Ovary (tissue), 7 donors: ENCODE measurements at regions not wholly inside any gene's neighbourhood (a gene's known extent, or its start where the extent isn't known, plus 50 kb on each side); places are given as distances from the start of the nearest gene placed in this dataset.

Experiments used
- DNase-seq, 5 donors: peaks; one replicate each; pipeline ENCODE4 v3.0.0-alpha.2; 2019 to 2020
- H3K27ac ChIP-seq, 2 donors: fragments of 200-600 bp; one replicate each; pipeline versions ENCODE4 v1.5.1 to v1.8.0; 2019 to 2022
- H3K27me3 ChIP-seq: fragments of 200-600 bp; one replicate; pipeline ENCODE4 v1.8.0; 2022
- H3K36me3 ChIP-seq: fragments of 200-600 bp; sonication (generic); one replicate; pipeline ENCODE4 v1.5.1; 2019
- H3K4me1 ChIP-seq: one replicate; pipeline ENCODE4 v1.8.1; 2013; ENCODE audit warnings: mild to moderate bottlenecking, moderate library complexity; ENCODE audit not compliant: insufficient read depth
- H3K4me3 ChIP-seq: fragments of 200-600 bp; sonication (generic); one replicate; pipeline ENCODE4 v1.5.1; 2017
- H3K9me3 ChIP-seq, 2 donors: fragments of 200-600 bp in 1 of 2; sonication (generic) in 1 of 2; one replicate each; pipeline versions ENCODE4 v1.5.1 to v1.8.1; 2013 to 2019; ENCODE audit warnings: mild to moderate bottlenecking in 1 of 2, moderate library complexity in 1 of 2
- EP300 ChIP-seq: sonication (generic); formaldehyde crosslinking; IDR thresholded peaks from one replicate; pipeline ENCODE4 v1.6.1; 2017; ENCODE audit warnings: antibody characterized with exemption
- POLR2A ChIP-seq: fragments of 450-650 bp; IDR thresholded peaks from one replicate; pipeline ENCODE4 v1.6.1; 2017; ENCODE audit warnings: antibody characterized with exemption, mild to moderate bottlenecking, moderate library complexity
- WGBS, 3 donors: extraction: QIAGEN DNeasy Blood & Tissue Kit in 1 of 3; methylation state at CpG; one replicate each; pipeline versions ENCODE4 v1.1.5 to v1.1.7; 2013 to 2017; 5-methylcytosine and 5-hydroxymethylcytosine counted together
- intact Hi-C, 4 donors: fragments of 100-400 bp; cut with DNase I; formaldehyde crosslinking; loops; one replicate each; pipeline versions ENCODE4 v1.11.0 to v1.15.1; 2022 to 2023
- TF ChIP-seq, protein P1 (sequence below), 3 donors: fragments of 450-650 bp in 2 of 3; fragments of 200-600 bp in 1 of 3; IDR thresholded peaks; one replicate each; pipeline versions ENCODE4 v1.5.1 to v1.8.0; 2016 to 2022; ENCODE audit warnings: antibody characterized with exemption in 3 of 3, mild to moderate bottlenecking in 1 of 3
- donor health status: DM: no; HTN: no; CAD: no; lungs with moderate emphysema.
- donor health status: DM: no; HTN: no; CAD: no.
- donor health status: Bipolar disorder and iron deficiency.
- donor health status: DM: no; HTN: no; CAD: no.
- donor health status: DM: yes; HTN: yes; CAD: no.

DNA sequence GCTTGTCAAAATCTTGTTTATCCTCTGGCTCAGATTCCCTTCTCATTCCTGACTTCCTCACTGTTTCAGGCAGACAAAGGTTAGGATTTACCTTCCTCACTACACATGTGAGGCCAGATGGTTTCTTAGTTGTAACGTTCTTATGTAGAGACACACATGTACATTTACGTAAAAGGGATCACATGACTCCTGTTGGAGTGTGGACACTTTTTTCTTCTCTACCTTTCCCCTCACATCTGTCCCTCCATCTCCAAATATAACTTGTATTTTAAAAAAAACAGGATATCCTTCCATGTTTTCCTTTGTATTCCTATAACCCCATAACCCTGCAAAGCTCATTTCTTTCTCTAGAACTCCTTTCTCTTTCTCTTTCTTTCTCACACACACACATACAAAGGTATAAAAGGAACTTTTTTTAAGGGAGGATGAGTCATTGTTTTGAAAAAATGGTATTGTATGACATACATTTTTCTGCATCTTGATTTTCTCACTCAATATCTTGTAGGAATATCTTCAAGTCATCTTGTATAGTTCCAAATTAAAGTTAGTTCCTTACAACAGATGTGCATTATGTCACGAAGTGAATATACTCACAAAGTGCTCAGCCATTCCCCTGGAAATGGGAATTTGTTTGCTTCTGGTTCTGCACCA, 78.2 kb upstream of the SULF2 start:
- 72 to 82% (median 79%) methylated on average over 3 of the region's 3 CpGs for WGBS, 3 donors
- Histone ChIP-seq H3K9me3 (no peaks in the 10 kb centered on the region), H3K36me3 (no peaks in the 10 kb centered on the region), H3K4me1 (no peaks in the 10 kb centered on the region), H3K4me3 (no peak overlapping the region), H3K27ac (no peak overlapping the region), H3K27me3 (no peaks in the 10 kb centered on the region)
- no peak for DNase-seq
- TF ChIP-seq POLR2A (no peak), EP300 (no peak)
- TF ChIP-seq, protein P1, sequence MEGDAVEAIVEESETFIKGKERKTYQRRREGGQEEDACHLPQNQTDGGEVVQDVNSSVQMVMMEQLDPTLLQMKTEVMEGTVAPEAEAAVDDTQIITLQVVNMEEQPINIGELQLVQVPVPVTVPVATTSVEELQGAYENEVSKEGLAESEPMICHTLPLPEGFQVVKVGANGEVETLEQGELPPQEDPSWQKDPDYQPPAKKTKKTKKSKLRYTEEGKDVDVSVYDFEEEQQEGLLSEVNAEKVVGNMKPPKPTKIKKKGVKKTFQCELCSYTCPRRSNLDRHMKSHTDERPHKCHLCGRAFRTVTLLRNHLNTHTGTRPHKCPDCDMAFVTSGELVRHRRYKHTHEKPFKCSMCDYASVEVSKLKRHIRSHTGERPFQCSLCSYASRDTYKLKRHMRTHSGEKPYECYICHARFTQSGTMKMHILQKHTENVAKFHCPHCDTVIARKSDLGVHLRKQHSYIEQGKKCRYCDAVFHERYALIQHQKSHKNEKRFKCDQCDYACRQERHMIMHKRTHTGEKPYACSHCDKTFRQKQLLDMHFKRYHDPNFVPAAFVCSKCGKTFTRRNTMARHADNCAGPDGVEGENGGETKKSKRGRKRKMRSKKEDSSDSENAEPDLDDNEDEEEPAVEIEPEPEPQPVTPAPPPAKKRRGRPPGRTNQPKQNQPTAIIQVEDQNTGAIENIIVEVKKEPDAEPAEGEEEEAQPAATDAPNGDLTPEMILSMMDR (IDR thresholded peaks at IDR 0.05): no peak
- intact Hi-C loops: no loop called here

DNA sequence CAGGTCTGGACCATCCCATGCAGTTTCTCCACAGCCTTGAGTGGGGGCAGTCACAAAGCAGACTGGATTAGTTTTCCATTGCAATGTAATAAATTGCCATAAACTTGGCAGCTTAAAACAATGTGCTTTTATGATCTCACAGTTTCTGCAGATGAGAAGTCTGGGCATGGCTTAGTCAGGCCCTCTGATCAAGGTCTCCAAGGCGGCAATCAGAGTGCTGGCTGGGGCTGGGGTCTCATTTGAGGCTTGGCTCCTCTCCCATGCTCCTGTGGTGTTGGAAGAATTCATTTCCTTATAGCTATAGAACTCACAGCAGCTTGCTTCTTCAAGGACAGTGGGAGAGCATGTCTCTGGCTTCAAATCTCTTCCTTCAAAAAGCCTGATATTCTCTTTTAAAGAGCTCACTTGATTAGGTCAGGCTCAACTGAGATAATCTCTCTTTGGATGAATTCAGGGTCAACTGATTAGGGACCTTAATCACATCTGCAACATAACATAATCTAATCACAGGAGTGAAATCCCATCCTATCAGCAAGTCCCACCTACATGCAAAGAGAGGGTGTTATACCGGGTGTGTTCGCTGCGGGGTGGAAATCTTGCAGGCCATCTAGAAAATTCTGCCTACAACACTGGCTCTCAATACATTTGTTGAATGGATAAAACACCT, 77.4 kb upstream of the SULF2 start:
- Histone ChIP-seq H3K9me3 (no peaks in the 10 kb centered on the region), H3K4me1 (no peaks in the 10 kb centered on the region), H3K4me3 (no peak overlapping the region), H3K27me3 (no peaks in the 10 kb centered on the region), H3K36me3 (no peaks in the 10 kb centered on the region), H3K27ac (no peak overlapping the region)
- TF ChIP-seq, protein P1 (IDR thresholded peaks at IDR 0.05): no peak
- TF ChIP-seq EP300 (no peak), POLR2A (no peak)
- DNase-seq: no peak
- WGBS, 3 donors: 79 to 85% (median 84%) methylated on average over 4 of the region's 4 CpGs
- intact Hi-C loops: no loop called here

DNA sequence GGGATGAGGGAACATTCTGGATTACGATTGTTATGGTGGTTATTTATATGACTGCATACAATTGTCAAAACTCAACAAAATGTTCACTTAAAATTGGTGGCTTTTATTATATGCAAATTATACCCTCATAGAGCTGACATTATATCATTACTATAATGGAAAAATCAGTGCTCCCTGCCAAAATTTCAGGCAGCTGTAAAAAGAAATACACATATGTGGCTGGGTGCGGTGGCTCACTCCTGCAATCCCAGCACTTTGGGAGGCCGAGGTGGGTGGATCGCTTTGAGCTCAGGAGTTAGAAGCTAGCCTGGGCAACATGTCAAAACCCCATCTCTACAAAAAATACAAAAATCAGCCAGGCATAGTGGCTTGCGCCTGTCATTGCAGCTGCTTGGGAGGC, 75.8 kb upstream of the SULF2 start:
- intact Hi-C loops: no loop called here
- Histone ChIP-seq H3K4me3 (no peak overlapping the region), H3K27me3 (no peaks in the 10 kb centered on the region), H3K36me3 (no peaks in the 10 kb centered on the region), H3K27ac (no peak overlapping the region), H3K4me1 (no peaks in the 10 kb centered on the region), H3K9me3 (no peaks in the 10 kb centered on the region)
- TF ChIP-seq EP300: no peak
- no peak for TF ChIP-seq POLR2A
- TF ChIP-seq, protein P1 (IDR thresholded peaks at IDR 0.05): no peak
- DNase-seq: no peak
- whole genome bisulfite sequencing, 3 donors: 91 to 93% (median 93%) methylated on average over 5 of the region's 5 CpGs

DNA sequence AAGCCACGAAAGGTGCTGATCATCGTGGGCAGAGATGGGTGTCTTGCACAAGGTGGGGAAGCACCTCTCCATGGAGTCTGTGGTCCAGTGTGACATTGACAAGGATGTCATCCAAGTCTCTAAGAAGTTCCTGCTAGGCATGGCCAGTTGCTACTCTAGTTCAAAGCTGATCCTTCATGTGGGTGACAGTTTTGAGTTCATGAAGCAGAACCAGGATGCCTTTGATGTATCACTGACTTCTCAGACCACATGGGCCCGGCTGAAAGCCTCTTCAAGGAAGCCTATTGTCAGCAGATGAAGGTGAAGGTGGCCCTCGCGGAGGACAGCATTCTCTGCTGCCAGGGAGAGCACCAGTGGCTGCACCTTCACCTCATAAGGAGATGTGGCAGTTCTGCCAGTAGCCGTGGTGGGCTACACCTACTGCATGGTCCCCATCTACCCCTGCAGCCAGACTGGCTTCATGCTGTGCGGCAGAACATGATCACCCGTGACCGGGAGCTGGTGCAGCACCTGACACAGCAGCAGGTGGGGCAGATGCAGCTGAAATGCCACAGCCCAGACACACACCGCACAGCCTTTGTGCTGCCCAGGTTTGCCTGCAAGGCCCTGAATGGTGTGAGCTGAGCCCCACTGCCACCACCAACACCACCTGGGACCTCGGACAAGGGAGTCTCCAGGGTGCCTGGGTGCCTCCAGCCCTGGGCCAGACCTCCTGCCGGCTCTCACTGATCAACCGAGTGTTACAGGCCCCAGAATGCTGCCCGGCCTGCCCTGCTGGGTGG, 75.0 kb upstream of the SULF2 start:
- Histone ChIP-seq H3K4me3 (no peak overlapping the region), H3K27me3 (no peaks in the 10 kb centered on the region), H3K9me3 (no peaks in the 10 kb centered on the region), H3K36me3 (no peaks in the 10 kb centered on the region), H3K4me1 (no peaks in the 10 kb centered on the region), H3K27ac (no peak overlapping the region)
- intact Hi-C loops: no loop called here
- DNase-seq: no peak
- 87 to 96% (median 94%) methylated on average over 12 to 14 of the region's 14 CpGs for WGBS, 3 donors
- TF ChIP-seq, protein P1 (IDR thresholded peaks at IDR 0.05): no peak
- TF ChIP-seq POLR2A (no peak), EP300 (no peak)
